ENCODE measurements at regions not wholly inside any gene's neighbourhood (a gene's known extent, or its start where the extent isn't known, plus 50 kb on each side); places are given as distances from the start of the nearest gene placed in this dataset.
"Not testable (repeated sequence)": the region's sequence is repeated elsewhere in the genome, so short reads cannot be mapped to it uniquely, and the experiment has no call there.

DNA sequence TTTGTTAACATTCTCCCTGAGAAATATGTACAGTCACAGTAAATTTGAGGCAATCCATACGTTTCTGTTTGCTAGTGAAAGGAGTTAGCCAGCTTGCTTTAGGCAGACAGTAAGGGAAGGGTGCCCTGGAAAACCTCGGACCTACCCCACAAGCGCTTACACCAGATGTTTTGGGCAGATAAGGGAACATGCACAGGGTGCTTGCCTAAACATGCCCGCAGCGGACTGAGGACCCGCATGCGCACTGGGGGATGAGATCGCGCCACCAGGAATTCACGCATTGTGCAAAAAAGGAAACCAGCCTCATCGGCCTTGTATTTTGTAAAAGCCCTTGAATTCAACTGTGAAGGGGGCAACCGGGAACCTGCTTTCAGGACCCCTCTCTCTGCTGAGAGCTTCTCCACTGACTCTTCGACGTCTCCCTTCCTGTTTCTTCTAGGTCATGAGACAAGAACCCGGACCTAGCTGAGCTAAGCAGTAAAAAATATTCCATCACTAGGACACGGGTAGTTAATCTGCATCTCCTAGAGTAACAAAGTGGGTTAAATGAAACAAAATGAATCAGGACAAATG, 1399.2 kb upstream of the ATXN8OS start:
- H3K4me3 Mint-ChIP-seq (ENCODE audit: unreplicated experiment): no peak overlapping the region
- DNase-seq (ENCODE audit: low spot score): no peak
- H3K27me3 Mint-ChIP-seq (ENCODE audit: low read depth): no peaks in the 10 kb centered on the region
- no peak overlapping the region for H3K27ac Mint-ChIP-seq (ENCODE audit: unreplicated experiment)
- peaks cover 3% of the 10 kb centered on the region for H3K4me1 Mint-ChIP-seq (ENCODE audit: low read depth)
- TF ChIP-seq, protein P1, sequence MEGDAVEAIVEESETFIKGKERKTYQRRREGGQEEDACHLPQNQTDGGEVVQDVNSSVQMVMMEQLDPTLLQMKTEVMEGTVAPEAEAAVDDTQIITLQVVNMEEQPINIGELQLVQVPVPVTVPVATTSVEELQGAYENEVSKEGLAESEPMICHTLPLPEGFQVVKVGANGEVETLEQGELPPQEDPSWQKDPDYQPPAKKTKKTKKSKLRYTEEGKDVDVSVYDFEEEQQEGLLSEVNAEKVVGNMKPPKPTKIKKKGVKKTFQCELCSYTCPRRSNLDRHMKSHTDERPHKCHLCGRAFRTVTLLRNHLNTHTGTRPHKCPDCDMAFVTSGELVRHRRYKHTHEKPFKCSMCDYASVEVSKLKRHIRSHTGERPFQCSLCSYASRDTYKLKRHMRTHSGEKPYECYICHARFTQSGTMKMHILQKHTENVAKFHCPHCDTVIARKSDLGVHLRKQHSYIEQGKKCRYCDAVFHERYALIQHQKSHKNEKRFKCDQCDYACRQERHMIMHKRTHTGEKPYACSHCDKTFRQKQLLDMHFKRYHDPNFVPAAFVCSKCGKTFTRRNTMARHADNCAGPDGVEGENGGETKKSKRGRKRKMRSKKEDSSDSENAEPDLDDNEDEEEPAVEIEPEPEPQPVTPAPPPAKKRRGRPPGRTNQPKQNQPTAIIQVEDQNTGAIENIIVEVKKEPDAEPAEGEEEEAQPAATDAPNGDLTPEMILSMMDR (IDR thresholded peaks at IDR 0.05): no peak
- peaks cover 15% of the 10 kb centered on the region for H3K9me3 Mint-ChIP-seq (ENCODE audit: low read depth)
- no peaks in the 10 kb centered on the region for H3K36me3 Mint-ChIP-seq (ENCODE audit: low read depth)

DNA sequence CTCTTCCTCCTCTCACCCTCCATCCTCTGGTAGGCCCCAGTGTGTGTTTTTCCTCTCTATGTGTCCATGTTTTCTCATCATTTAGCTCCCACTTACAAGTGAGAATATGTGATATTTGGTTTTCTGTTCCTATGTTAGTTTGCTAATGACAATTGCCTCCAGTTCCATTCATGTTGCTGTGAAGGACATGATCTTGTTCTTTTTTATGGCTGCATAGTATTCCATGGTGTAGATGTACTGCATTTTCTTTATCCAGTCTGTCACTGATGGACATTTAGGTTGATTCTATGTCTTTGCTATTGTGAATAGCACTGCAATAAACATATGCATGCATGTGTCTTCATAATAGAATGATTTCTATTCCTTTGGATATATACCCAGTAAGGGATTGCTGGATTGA, 1401.6 kb upstream of the ATXN8OS start:
- H3K4me1 Mint-ChIP-seq (ENCODE audit: low read depth); DNase-seq (ENCODE audit: low spot score); H3K27me3 Mint-ChIP-seq (ENCODE audit: low read depth); H3K27ac Mint-ChIP-seq (ENCODE audit: unreplicated experiment); H3K4me3 Mint-ChIP-seq (ENCODE audit: unreplicated experiment); H3K36me3 Mint-ChIP-seq (ENCODE audit: low read depth): not testable (repeated sequence)
- peaks cover 24% of the 10 kb centered on the region for H3K9me3 Mint-ChIP-seq (ENCODE audit: low read depth)

DNA sequence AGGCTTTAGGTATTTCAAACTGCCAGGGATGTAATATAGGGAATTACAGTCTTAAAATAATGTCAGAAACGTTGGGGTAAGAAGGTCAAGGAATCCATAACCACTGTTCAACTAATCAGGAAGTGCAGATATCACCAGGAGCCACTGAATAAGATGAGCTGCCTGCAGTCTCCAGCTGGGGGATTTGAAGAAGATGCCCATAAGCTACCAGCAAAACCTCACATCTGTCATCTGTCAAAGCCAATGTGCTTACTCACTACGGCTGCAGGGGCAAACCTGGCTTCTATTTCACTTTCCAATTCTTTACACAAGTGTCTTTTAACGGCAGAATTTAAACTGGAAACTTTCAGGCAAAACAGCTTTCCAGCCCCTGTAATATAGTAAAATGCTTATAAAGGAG, 1410.1 kb upstream of the ATXN8OS start:
- H3K4me3 Mint-ChIP-seq (ENCODE audit: unreplicated experiment): no peak overlapping the region
- no peak for DNase-seq (ENCODE audit: low spot score)
- H3K36me3 Mint-ChIP-seq (ENCODE audit: low read depth): no peaks in the 10 kb centered on the region
- H3K27ac Mint-ChIP-seq (ENCODE audit: unreplicated experiment): no peak overlapping the region
- peaks cover 5% of the 10 kb centered on the region for H3K9me3 Mint-ChIP-seq (ENCODE audit: low read depth)
- TF ChIP-seq, protein P1 (IDR thresholded peaks at IDR 0.05): no peak
- no peaks in the 10 kb centered on the region for H3K4me1 Mint-ChIP-seq (ENCODE audit: low read depth)
- H3K27me3 Mint-ChIP-seq (ENCODE audit: low read depth): no peaks in the 10 kb centered on the region

DNA sequence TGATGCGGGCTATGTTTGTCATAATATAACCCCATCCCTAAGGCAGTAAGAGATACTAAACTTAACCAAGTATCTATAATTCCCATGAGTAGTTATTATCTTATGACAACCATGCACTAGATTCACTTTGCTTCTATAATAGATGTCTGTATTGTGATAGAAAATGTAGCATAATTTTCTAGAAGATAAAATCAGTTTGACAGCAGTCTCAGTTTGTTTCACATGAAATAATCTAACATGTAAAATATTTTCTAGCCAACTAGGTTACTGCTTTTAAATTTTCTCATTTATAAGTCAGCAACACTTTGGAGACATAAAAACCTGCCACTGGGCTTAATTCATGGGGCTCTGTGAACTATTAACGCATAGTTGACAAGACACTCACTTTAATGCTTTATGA, 1410.7 kb upstream of the ATXN8OS start:
- TF ChIP-seq, protein P1 (IDR thresholded peaks at IDR 0.05): no peak
- H3K4me1 Mint-ChIP-seq (ENCODE audit: low read depth): no peaks in the 10 kb centered on the region
- H3K9me3 Mint-ChIP-seq (ENCODE audit: low read depth): no peaks in the 10 kb centered on the region
- no peak for DNase-seq (ENCODE audit: low spot score)
- H3K36me3 Mint-ChIP-seq (ENCODE audit: low read depth): no peaks in the 10 kb centered on the region
- no peak overlapping the region for H3K27ac Mint-ChIP-seq (ENCODE audit: unreplicated experiment)
- no peaks in the 10 kb centered on the region for H3K27me3 Mint-ChIP-seq (ENCODE audit: low read depth)
- no peak overlapping the region for H3K4me3 Mint-ChIP-seq (ENCODE audit: unreplicated experiment)

DNA sequence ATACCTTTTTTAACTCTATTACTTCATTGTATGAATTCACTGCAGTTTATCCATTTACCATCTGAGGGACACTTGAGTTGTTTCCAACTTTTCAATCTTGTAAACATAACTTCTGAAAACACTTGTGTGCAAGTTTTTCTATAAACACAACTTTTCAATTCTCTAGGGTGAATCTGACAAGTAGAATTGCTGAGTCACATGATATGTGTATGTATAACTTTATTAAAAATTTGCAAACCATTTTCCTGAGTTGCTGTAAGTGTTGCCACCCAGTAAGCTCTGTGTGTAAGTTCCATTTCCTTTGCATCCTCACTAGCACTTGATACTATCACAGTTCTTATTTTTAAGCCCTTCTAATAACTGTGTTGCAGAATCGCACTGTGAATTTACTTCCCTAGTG, 1415.6 kb upstream of the ATXN8OS start:
- no peak overlapping the region for H3K4me3 Mint-ChIP-seq (ENCODE audit: unreplicated experiment)
- no peaks in the 10 kb centered on the region for H3K36me3 Mint-ChIP-seq (ENCODE audit: low read depth)
- H3K4me1 Mint-ChIP-seq (ENCODE audit: low read depth): no peaks in the 10 kb centered on the region
- DNase-seq (ENCODE audit: low spot score): no peak
- H3K27ac Mint-ChIP-seq (ENCODE audit: unreplicated experiment): no peak overlapping the region
- H3K27me3 Mint-ChIP-seq (ENCODE audit: low read depth): no peaks in the 10 kb centered on the region
- no peaks in the 10 kb centered on the region for H3K9me3 Mint-ChIP-seq (ENCODE audit: low read depth)
- TF ChIP-seq, protein P1 (IDR thresholded peaks at IDR 0.05): no peak

DNA sequence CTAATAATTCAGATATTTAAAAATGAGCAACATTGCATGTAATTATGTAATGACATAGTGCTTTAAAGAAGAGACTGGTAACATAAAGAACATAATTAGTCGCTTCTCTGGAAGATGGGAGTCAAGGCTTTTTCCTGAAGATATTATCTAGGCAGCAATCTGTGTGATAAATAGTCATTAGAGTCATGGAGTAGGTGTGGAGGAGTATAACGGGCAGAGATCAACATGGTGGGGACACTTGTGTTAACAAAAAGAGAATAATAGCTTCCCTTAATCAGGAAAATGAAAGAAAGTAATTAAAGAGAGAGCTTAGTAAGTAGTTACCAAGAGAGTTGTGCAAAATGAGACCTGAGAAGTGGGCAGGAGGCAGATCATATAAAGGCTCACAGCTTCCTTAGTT, 1417.1 kb upstream of the ATXN8OS start:
- no peak for DNase-seq (ENCODE audit: low spot score)
- H3K27me3 Mint-ChIP-seq (ENCODE audit: low read depth): no peaks in the 10 kb centered on the region
- no peaks in the 10 kb centered on the region for H3K36me3 Mint-ChIP-seq (ENCODE audit: low read depth)
- TF ChIP-seq, protein P1 (IDR thresholded peaks at IDR 0.05): no peak
- H3K4me1 Mint-ChIP-seq (ENCODE audit: low read depth): no peaks in the 10 kb centered on the region
- H3K9me3 Mint-ChIP-seq (ENCODE audit: low read depth): no peaks in the 10 kb centered on the region
- no peak overlapping the region for H3K27ac Mint-ChIP-seq (ENCODE audit: unreplicated experiment)
- H3K4me3 Mint-ChIP-seq (ENCODE audit: unreplicated experiment): no peak overlapping the region
